ENCODE measurements at regions not wholly inside any gene's neighbourhood (a gene's known extent, or its start where the extent isn't known, plus 50 kb on each side); places are given as distances from the start of the nearest gene placed in this dataset.
"Not testable (repeated sequence)": the region's sequence is repeated elsewhere in the genome, so short reads cannot be mapped to it uniquely, and the experiment has no call there.

GRCh38 chr10:115028419-115028818 lies 64.7 kb upstream of the ATRNL1 start:
- TF ChIP-seq CTCF (IDR thresholded peaks at IDR 0.05; ENCODE audit: control insufficient read depth, extremely low read depth, insufficient read depth), result no peak
- H3K4me3 ChIP-seq (ENCODE audit: low read depth, low read length), result no peak overlapping the region
- no peak for DNase-seq (ENCODE audit: low read depth)

GRCh38 chr10:115029452-115030375 lies 63.5 kb upstream of the ATRNL1 start:
- no peak for TF ChIP-seq CTCF (IDR thresholded peaks at IDR 0.05; ENCODE audit: control insufficient read depth, extremely low read depth, insufficient read depth)
- no peak overlapping the region for H3K4me3 ChIP-seq (ENCODE audit: low read depth, low read length)
- DNase-seq (ENCODE audit: low read depth), result no peak

- no peak overlapping the region for H3K4me3 ChIP-seq (ENCODE audit: low read depth, low read length)
- peak; percentile 83 for DNase-seq (ENCODE audit: low read depth)
- TF ChIP-seq CTCF (IDR thresholded peaks at IDR 0.05; ENCODE audit: control insufficient read depth, extremely low read depth, insufficient read depth), result no peak
These were observed 62.5 kb upstream of the ATRNL1 start for GRCh38 chr10:115030483-115031200.

- no peak for TF ChIP-seq CTCF (IDR thresholded peaks at IDR 0.05; ENCODE audit: control insufficient read depth, extremely low read depth, insufficient read depth)
- no peak overlapping the region for H3K4me3 ChIP-seq (ENCODE audit: low read depth, low read length)
- no peak for DNase-seq (ENCODE audit: low read depth)
These were observed 59.3 kb upstream of the ATRNL1 start for GRCh38 chr10:115033898-115034297.

GRCh38 chr10:115039781-115040180 lies 53.4 kb upstream of the ATRNL1 start:
- not testable (repeated sequence) for DNase-seq (ENCODE audit: low read depth); H3K4me3 ChIP-seq (ENCODE audit: low read depth, low read length)

All from LNCaP clone FGC (cell line).